H9 (cell line): ENCODE measurements at regions not wholly inside any gene's neighbourhood (a gene's known extent, or its start where the extent isn't known, plus 50 kb on each side); places are given as distances from the start of the nearest gene placed in this dataset.

Experiments
- DNase-seq: peaks from one replicate; pipeline ENCODE4 v3.0.0-alpha.2; 2017
- H2AFZ ChIP-seq: one replicate; pipeline ENCODE4 v1.6.1; 2013; ENCODE audit warnings: mild to moderate bottlenecking, low read length, control low read depth, moderate library complexity
- H2AK5ac ChIP-seq: 2 replicates; pipeline ENCODE4 v1.6.1; 2013; ENCODE audit warnings: low read length, control low read depth, mixed read lengths; ENCODE audit not compliant: insufficient read length
- H2BK120ac ChIP-seq: one replicate; pipeline ENCODE4 v1.6.1; 2013; ENCODE audit warnings: low read depth, mild to moderate bottlenecking, low read length, control low read depth, inconsistent platforms; ENCODE audit not compliant: poor library complexity, severe bottlenecking
- H2BK12ac ChIP-seq: 2 replicates; pipeline ENCODE4 v1.6.1; 2013; ENCODE audit warnings: low read length, control low read depth, mixed read lengths, low read depth; ENCODE audit not compliant: insufficient read length
- H2BK15ac ChIP-seq: 2 replicates; pipeline ENCODE4 v1.6.1; 2013; ENCODE audit warnings: low read depth, low read length, control low read depth
- H2BK20ac ChIP-seq: one replicate; pipeline ENCODE4 v1.6.1; 2013; ENCODE audit warnings: low read depth, mild to moderate bottlenecking, low read length, control low read depth, inconsistent platforms; ENCODE audit not compliant: poor library complexity, severe bottlenecking
- H2BK5ac ChIP-seq: 2 replicates; pipeline ENCODE4 v1.6.1; 2013; ENCODE audit warnings: low read length, control low read depth, mixed read lengths; ENCODE audit not compliant: insufficient read length
- H3K14ac ChIP-seq: 2 replicates; pipeline ENCODE4 v1.6.1; 2013; ENCODE audit warnings: low read length, control low read depth; ENCODE audit not compliant: insufficient read depth
- H3K18ac ChIP-seq: 2 replicates; pipeline ENCODE4 v1.6.1; 2013; ENCODE audit warnings: low read depth, mild to moderate bottlenecking, mixed read lengths, low read length, control low read depth; ENCODE audit not compliant: insufficient read length
- H3K23ac ChIP-seq: 2 replicates; pipeline ENCODE4 v1.6.1; 2013; ENCODE audit warnings: low read length, control low read depth, mixed read lengths, low read depth; ENCODE audit not compliant: insufficient read length
- H3K23me2 ChIP-seq: 2 replicates; pipeline ENCODE4 v1.6.1; 2013; ENCODE audit warnings: low read depth, mild to moderate bottlenecking, mixed read lengths, low read length, control low read depth; ENCODE audit not compliant: insufficient read length, poor library complexity, severe bottlenecking
- H3K27ac ChIP-seq: 2 replicates; pipeline ENCODE4 v1.5.1; 2013; ENCODE audit warnings: low read length, control low read depth, mixed read lengths, low read depth; ENCODE audit not compliant: insufficient read length
- H3K27me3 ChIP-seq: 2 replicates; pipeline ENCODE4 v1.6.1; 2013; ENCODE audit warnings: low read length, control low read depth, inconsistent platforms; ENCODE audit not compliant: insufficient read depth
- H3K4ac ChIP-seq: 2 replicates; pipeline ENCODE4 v1.6.1; 2013; ENCODE audit warnings: low read depth, mild to moderate bottlenecking, control low read depth, inconsistent platforms, low read length, moderate library complexity
- H3K4me1 ChIP-seq: 2 replicates; pipeline ENCODE4 v1.6.1; 2013; ENCODE audit warnings: low read length, control low read depth, inconsistent platforms; ENCODE audit not compliant: insufficient read depth
- H3K4me2 ChIP-seq: 2 replicates; pipeline ENCODE4 v1.6.1; 2013; ENCODE audit warnings: low read length, control low read depth, mixed read lengths; ENCODE audit not compliant: insufficient read length, insufficient read depth
- H3K56ac ChIP-seq: 2 replicates; pipeline ENCODE4 v1.6.1; 2013; ENCODE audit warnings: low read depth, mild to moderate bottlenecking, mixed read lengths, low read length, control low read depth; ENCODE audit not compliant: insufficient read length
- H3K79me1 ChIP-seq: 2 replicates; pipeline ENCODE4 v1.6.1; 2013; ENCODE audit warnings: low read depth, mild to moderate bottlenecking, moderate library complexity, low read length, control low read depth, inconsistent platforms; ENCODE audit not compliant: insufficient read depth, poor library complexity, severe bottlenecking
- H3K79me2 ChIP-seq: 2 replicates; pipeline ENCODE4 v1.6.1; 2013; ENCODE audit warnings: low read length, control low read depth, inconsistent platforms; ENCODE audit not compliant: insufficient read depth
- H3K9ac ChIP-seq: 2 replicates; pipeline ENCODE4 v1.6.1; 2013; ENCODE audit warnings: low read length, control low read depth, mixed read lengths; ENCODE audit not compliant: insufficient read length; ENCODE audit errors: extremely low read depth
- H3K9me3 ChIP-seq: one replicate; pipeline ENCODE4 v1.6.1; 2013; ENCODE audit warnings: low read depth, low read length, inconsistent platforms; ENCODE audit not compliant: control insufficient read depth
- H3T11ph ChIP-seq: one replicate; pipeline ENCODE4 v1.6.1; 2013; ENCODE audit warnings: mild to moderate bottlenecking, low read length, control low read depth, inconsistent platforms
- H4K20me1 ChIP-seq: one replicate; pipeline ENCODE4 v1.6.1; 2013; ENCODE audit not compliant: control insufficient read depth, insufficient read length, insufficient read depth
- H4K5ac ChIP-seq: 2 replicates; pipeline ENCODE4 v1.6.1; 2013; ENCODE audit warnings: low read depth, mild to moderate bottlenecking, mixed read lengths, low read length, control low read depth; ENCODE audit not compliant: insufficient read length
- H4K8ac ChIP-seq: replicated peaks from 2 replicates; pipeline ENCODE4 v1.6.1; 2013; ENCODE audit warnings: low read length, control low read depth, mixed read lengths, low read depth; ENCODE audit not compliant: insufficient read length
- H4K91ac ChIP-seq: 2 replicates; pipeline ENCODE4 v1.6.1; 2013; ENCODE audit warnings: low read depth, mild to moderate bottlenecking, moderate library complexity, mixed read lengths, low read length, control low read depth; ENCODE audit not compliant: insufficient read length
- H3K27ac Mint-ChIP-seq, 3 experiments: 2 replicates in 2 of 3; 3 replicates in 1 of 3; pipeline ENCODE4 v1.8.0; 2020 to 2021; ENCODE audit warnings: mixed read lengths in 3 of 3, mild to moderate bottlenecking in 1 of 3, moderate library complexity in 1 of 3
- H3K27me3 Mint-ChIP-seq: 2 replicates; pipeline ENCODE4 v1.8.0; 2021; ENCODE audit warnings: low read depth, mild to moderate bottlenecking, moderate library complexity, mixed read lengths
- H3K36me3 Mint-ChIP-seq, 3 experiments: 2 replicates in 2 of 3; 3 replicates in 1 of 3; pipeline ENCODE4 v1.8.0; 2020 to 2021; ENCODE audit warnings: low read depth in 3 of 3, mixed read lengths in 3 of 3; ENCODE audit not compliant: insufficient read depth in 1 of 3
- H3K4me1 Mint-ChIP-seq, 2 experiments: 2 replicates each; pipeline ENCODE4 v1.8.0; 2020; ENCODE audit warnings: mixed read lengths in 2 of 2
- H3K4me3 Mint-ChIP-seq, 2 experiments: 2 replicates in 1 of 2; 3 replicates in 1 of 2; pipeline ENCODE4 v1.8.0; 2020 to 2021; ENCODE audit warnings: mild to moderate bottlenecking in 2 of 2, mixed read lengths in 2 of 2, moderate library complexity in 1 of 2
- H3K9me3 Mint-ChIP-seq, 2 experiments: 2 replicates in 1 of 2; 3 replicates in 1 of 2; pipeline ENCODE4 v1.8.0; 2020; ENCODE audit warnings: mild to moderate bottlenecking in 2 of 2, mixed read lengths in 2 of 2, moderate library complexity in 1 of 2
- CTCF ChIP-seq: fragments of 200-600 bp; sonication (generic); conservative IDR thresholded peaks from 3 replicates; pipeline ENCODE4 v1.8.0; 2021; ENCODE audit warnings: antibody characterized with exemption, mild to moderate bottlenecking
- whole genome bisulfite sequencing: extraction: QIAGEN DNeasy Blood & Tissue Kit; methylation state at CpG from one replicate; pipeline ENCODE4 v1.1.7; 2013; ENCODE audit warnings: missing lambda C conversion rate, low lambda C conversion rate, mixed read lengths; ENCODE audit not compliant: insufficient read length; ENCODE audit errors: extremely low coverage; 5-methylcytosine and 5-hydroxymethylcytosine counted together

- Mint-ChIP-seq H3K27me3 (no peaks in the 10 kb centered on the region), H3K9me3 (no peaks in the 10 kb centered on the region), H3K27ac (no peak overlapping the region), H3K4me1 (peaks cover 17 to 22% of the 10 kb centered on the region in 2 experiments), H3K36me3 (no peaks in the 10 kb centered on the region; a peak in 1 of 7 replicates), H3K4me3 (no peak overlapping the region)
- Histone ChIP-seq H3K23ac (no peak overlapping the region), H4K91ac (no peak overlapping the region), H2AFZ (no peak overlapping the region), H3K9ac (no peak overlapping the region), H4K8ac (no peak overlapping the region), H3K9me3 (no peaks in the 10 kb centered on the region), H2AK5ac (no peak overlapping the region), H3K27ac (no peak overlapping the region), H3K27me3 (no peaks in the 10 kb centered on the region), H3K4ac (no peak overlapping the region), H4K20me1 (no peaks in the 10 kb centered on the region), H3K4me2 (no peak overlapping the region), H2BK20ac (no peak overlapping the region), H2BK120ac (no peak overlapping the region), H3K79me1 (no peaks in the 10 kb centered on the region), H2BK15ac (no peak overlapping the region), H3K56ac (no peak overlapping the region), H3K18ac (no peak overlapping the region), H3K14ac (no peak overlapping the region), H3K79me2 (no peaks in the 10 kb centered on the region), H3T11ph (no peak overlapping the region), H4K5ac (no peak overlapping the region), H2BK5ac (no peak overlapping the region), H3K23me2 (no peaks in the 10 kb centered on the region), H2BK12ac (no peak overlapping the region), H3K4me1 (no peaks in the 10 kb centered on the region; the same call in 1 of the 2 replicates)
- DNase-seq: no peak
- no peak for TF ChIP-seq CTCF
- WGBS: no CpG with 5 or more reads among the region's 3 CpGs
Observed at GRCh38 chr2:15058721-15059157, 426.2 kb downstream of the LRATD1 start.
